Fibroblast of gingiva (primary cell): ENCODE measurements at regions not wholly inside any gene's neighbourhood (a gene's known extent, or its start where the extent isn't known, plus 50 kb on each side); places are given as distances from the start of the nearest gene placed in this dataset.

Experiments
- DNase-seq: peaks from one replicate; pipeline ENCODE4 v3.0.0-alpha.2; 2011; ENCODE audit warnings: low read depth

- DNase-seq, result peak; percentile 67
These were observed 64.4 kb upstream of the TM9SF2 start for GRCh38 chr13:99436686-99437416.

GRCh38 chr13:99439048-99439447 lies 62.2 kb upstream of the TM9SF2 start:
- no peak for DNase-seq

- DNase-seq, result no peak
These were observed 61.2 kb upstream of the TM9SF2 start for GRCh38 chr13:99439850-99440604.

DNA sequence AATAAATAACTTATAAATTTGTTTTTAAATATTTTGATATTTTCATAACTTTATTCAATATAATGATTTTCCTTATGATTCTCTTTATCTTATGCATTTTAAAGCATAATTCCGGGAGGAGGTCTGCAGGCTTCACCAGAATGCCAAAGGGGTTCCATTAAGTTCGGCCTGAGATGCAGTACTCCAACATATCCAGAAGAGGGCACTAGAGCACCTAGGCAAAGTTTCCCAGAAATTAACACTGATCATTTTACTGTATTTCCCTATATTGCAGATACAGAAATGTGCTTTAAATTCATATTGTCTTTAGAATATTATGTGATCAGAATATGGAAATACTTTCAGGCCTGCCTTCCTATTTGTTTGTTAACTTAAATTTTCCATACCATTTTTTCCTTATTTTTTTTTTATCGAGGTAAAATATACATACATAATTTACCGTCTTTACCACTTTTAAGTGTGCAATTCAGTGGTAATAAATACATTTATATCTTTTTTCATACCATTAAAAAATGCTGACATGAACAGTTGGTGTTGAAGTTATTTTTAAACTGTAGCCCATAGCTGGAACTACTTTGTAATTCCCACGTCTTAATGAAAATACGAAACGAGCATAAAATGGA lies 58.9 kb upstream of the TM9SF2 start:
- peak; percentile 32 for DNase-seq

GRCh38 chr13:99446242-99446641 lies 55.0 kb upstream of the TM9SF2 start:
- no peak for DNase-seq

- DNase-seq, result no peak
These were observed 52.7 kb upstream of the TM9SF2 start for GRCh38 chr13:99448546-99448945.

- no peak for DNase-seq
These were observed 50.9 kb upstream of the TM9SF2 start for GRCh38 chr13:99450416-99450815.
